COLO668 (cell line): ENCODE measurements at regions not wholly inside any gene's neighbourhood (a gene's known extent, or its start where the extent isn't known, plus 50 kb on each side); places are given as distances from the start of the nearest gene placed in this dataset.

Experiments used
- DNase-seq: peaks from one replicate; lab custom pipeline; 2025; ENCODE audit not compliant: unreplicated experiment; lab: John Stamatoyannopoulos, UW

- no peak for DNase-seq
Observed at GRCh38 chr6:139648430-139649000, 274.1 kb upstream of the CITED2 start.

- no peak for DNase-seq
Observed at GRCh38 chr6:139647841-139648240, 273.4 kb upstream of the CITED2 start.

DNA sequence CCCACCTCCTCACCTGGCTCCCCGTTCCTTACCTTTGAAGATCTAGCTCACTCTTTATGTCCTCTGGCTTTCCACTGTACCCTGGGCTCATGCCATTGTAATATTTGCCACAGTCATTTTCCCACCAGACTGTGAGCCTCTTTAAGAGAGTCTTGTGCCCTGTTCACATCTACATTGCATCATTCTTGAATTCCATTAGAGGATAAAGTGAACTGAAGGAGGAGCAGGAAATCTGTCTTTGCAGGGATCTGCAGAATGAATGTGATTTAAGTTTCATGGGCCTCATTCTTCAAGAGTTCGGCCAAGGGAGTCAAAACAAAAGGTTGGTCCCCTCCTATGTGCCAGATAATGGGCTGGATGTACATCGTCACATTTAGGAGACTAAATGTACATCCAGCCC lies 272.6 kb upstream of the CITED2 start:
- DNase-seq = no peak

DNA sequence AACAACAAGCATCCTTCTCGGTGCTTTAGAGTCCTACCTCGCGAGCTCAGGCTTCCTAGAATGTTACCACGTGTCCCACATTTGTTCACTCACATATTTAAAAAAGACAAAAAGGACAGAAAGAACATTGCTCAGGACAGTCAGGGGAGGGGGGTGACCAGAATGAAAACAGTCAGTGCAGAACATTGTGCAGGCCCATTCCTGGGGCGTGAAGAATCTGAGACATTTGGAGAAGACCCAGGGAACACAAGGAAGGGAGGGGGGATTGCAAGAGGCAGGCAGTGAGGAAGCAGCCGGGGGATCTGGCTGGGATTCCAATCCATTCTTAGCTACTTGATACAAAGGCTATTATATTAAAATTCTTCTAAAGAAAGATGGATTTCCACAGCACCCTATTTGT lies 270.4 kb upstream of the CITED2 start:
- no peak for DNase-seq

DNA sequence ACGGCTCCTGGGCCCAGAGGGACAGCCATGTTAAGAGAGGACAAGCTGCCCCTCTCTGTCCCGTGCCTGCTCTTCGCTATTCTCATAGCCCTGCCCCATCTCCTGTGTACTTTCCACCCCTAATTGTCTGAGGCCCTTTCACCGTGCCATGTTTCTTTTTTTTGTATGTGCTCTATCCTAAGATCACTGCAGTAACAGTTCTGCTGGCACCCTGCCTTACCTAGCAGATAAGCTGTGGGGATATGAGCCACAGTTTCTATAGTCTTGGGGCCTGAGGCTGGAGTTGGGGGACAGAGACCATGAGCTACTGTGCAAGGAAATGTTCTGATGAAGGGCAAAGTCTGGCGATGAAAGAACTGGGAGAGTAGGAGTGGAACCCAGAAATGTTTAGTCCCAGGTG lies 269.5 kb upstream of the CITED2 start:
- DNase-seq = no peak

- no peak for DNase-seq
Observed at GRCh38 chr6:139642346-139642745, 267.9 kb upstream of the CITED2 start.

DNA sequence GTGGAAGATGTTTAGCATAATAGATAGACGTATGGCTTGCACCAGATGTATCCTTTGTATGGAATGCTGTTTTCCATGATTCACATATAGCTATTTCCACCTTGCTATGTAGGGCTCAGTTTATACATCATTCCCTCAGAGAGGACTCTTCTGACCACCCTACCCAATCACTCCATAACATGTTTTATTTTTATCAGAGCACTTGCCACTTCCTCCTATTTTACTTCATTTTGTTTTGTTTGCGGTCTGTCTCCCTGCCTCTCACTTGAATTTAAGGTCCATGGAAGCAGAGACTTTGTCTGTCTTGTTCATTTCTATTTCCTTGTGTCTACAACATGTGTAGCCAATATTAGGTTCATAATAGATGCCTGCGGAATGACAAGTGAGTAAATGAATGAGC lies 266.9 kb upstream of the CITED2 start:
- no peak for DNase-seq

GRCh38 chr6:139640921-139641320 lies 266.5 kb upstream of the CITED2 start:
- DNase-seq = no peak

DNA sequence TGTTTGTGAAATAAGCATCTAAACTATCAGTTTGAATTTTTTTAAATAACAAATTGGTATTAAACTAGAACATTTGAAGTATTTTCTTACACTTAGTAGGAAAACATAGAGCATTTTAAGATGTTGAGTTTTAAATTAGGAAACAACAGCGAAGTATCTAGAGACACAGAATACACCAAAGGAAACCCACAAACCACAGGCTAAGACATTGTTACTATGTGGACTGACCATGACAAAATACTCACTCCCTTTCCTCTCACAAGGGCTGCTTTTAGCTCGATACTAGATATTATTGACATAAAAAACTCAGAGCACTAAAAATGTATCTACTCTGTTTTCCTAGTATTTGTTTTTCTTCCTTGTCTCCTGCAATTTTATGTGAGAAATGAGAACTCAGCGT lies 266.0 kb upstream of the CITED2 start:
- no peak for DNase-seq

- no peak for DNase-seq
Observed at GRCh38 chr6:139639507-139639906, 265.1 kb upstream of the CITED2 start.

DNA sequence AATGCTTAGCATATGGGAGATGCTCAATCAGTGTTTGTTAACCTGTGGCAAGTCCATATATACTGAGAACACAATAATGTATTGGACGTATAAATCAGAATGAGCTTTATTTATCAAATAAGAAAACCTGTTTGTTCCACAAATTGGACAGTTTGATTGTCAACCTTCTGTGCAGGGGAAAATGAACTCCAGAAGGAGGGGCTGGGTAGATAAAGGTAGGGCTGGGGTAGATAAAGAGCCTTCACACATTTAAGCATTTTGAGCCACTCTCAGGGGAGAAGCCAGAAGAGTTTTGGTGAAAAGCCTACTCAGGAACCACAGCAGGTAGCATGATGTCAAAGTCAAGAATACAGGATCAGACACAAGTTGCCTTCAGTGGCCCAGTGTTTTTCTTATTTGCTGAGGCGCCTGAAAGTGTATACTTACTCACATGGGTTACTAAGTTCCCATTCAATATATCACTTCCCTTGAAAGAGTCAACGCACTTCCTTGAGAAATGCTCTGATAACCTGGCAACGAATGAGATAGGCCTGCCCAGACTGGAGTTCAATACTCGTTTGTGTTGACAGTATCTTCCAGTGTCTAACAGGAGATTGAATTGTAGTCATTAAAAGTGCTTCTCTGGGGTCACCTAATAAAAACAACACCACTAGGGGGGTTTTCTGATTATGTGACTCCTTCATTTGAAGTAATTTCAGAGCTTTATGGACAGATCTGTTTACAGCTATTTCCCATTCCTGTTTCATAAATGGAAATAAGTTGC lies 263.9 kb upstream of the CITED2 start:
- no peak for DNase-seq

- DNase-seq = no peak
Observed at GRCh38 chr6:139637766-139638165, 263.3 kb upstream of the CITED2 start.

DNA sequence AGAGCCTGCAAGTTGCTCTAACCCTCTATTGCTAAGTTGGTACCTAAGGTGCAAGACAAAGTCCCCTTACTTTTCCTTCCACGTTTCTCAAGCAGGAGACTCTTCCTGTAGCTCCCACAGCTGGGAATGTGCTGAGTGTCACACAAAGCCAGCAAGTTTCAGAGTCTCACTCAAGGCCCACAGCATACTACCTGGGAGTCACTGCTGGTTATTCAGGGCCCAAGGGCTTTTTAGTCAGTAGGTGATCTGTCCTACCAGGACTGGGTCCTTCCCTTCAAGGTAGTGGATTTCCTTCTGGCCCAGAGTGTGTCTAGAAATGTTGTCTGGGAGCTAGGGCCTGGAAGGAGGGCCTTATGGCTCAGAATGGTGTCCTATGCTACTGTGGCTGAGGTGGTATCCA lies 261.9 kb upstream of the CITED2 start:
- DNase-seq = no peak

- DNase-seq = no peak
Observed at GRCh38 chr6:139635401-139636130, 261.1 kb upstream of the CITED2 start.

DNA sequence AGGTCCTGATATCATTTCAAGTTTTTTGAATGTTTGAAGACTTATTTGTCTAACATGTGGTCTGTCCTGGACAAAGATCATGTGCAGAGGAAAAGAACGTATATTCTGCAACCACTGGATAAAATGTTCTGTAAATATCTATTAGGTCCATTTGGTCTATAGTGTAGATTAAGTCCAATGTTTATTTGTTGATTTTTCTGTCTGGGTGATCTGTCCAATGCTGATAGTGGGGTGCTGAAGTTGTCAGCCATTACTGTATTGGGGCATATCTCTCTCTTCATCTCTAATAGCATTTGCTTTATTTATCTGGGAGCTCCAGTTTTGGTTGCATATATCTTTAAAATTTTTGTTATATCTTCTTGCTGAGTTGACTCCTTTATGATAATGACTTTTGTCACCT lies 258.4 kb upstream of the CITED2 start:
- no peak for DNase-seq

DNA sequence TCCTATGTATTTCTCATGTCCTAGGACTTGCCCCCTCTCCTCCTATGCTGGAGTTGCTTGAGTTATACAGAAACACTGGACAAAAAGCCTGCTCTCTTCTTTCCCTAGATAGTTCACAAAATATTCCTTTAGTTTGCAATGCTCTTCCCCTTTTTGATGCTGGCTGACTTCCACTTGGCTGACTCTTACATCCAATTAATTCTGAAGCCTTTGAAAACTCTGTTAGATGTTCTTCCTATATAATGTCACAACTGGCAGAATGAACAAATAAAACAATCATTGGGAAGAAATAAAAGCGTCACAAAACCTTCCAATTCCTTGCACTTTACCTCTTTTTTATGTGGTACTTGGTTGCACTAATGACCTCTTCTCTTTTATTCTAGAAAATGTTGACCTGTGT lies 253.8 kb upstream of the CITED2 start:
- no peak for DNase-seq

DNA sequence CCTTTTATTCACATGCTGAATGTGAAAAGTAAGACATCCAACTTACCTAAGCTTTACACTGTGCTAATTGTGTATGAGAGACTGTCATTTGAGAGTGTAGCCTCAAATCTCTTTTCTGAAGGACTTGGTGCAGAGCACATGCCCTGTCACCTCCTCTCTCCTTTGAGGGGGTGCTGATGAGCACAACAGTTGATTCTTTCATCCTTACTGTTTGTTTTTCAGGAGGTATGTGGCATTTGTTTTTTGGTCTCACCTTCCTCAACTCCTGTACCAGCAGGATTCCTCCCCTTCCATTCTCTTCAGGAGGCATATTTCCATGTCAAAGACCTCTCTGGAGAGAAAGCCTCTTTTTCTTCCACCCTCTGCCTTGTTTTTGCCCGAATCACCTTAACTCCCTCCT lies 252.6 kb upstream of the CITED2 start:
- no peak for DNase-seq

GRCh38 chr6:139625998-139626975 lies 251.8 kb upstream of the CITED2 start:
- no peak for DNase-seq

DNA sequence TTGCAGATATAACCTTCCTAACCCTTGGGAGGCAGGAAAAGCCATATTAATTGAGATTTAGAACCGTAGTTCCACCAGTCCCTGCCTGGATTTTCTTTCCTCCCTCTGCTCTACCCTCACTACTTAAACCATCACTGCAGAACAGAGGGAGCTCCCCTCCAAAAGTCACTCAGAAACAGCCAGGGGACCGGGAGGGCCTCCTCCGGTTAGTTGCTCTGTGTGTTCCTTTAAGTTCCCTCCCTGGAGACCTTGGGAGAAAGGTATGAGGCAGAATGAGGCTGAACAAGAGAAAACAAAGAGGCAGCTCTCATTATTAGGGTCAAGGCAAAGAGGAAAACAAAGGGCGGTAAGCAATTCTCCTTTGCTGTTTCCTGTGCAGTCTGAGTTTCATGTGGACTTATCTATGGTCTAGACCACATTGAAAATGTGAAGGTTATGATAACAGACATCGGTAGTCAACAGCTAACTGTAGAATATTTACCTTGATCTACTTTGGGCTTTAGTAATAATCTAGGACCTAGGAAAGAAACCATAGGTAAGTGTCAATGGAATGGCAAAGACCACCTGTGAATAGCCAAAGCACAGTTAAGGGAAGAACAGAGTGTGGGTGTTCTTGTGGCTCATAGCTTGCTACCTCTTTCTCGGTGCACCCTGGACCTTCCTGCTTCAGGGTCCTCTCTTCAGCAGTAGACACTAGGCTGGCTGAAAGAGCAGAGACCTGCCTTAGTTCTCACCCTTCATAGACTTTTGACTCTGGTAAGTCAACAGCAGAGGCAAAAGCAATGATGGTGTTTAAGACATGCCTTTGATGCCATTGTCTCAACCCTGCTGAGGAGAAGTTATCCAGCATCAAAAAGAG lies 250.9 kb upstream of the CITED2 start:
- no peak for DNase-seq

DNA sequence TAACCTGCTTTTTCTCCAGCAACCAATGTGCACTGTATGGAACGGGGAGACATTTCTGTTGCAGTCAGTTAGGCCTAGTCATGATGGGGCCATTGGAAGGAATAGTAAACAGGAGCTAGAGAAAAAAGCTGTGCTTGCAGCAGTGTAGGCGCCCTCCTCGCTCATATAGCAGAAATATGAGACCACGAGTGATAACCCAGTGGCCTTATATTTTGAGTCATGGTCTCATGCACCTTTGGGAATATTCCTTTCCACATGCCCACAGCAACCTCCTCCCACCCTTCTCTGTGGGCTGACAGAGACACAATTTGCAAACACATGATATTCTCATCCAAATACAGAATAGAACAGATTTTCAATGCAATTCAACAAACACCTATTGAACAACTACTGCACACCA lies 248.9 kb upstream of the CITED2 start:
- no peak for DNase-seq
